ENCODE measurements at regions not wholly inside any gene's neighbourhood (a gene's known extent, or its start where the extent isn't known, plus 50 kb on each side); places are given as distances from the start of the nearest gene placed in this dataset.
A peak's percentile ranks its signal among the peaks of the same experiment; 100 is the strongest.

DNA sequence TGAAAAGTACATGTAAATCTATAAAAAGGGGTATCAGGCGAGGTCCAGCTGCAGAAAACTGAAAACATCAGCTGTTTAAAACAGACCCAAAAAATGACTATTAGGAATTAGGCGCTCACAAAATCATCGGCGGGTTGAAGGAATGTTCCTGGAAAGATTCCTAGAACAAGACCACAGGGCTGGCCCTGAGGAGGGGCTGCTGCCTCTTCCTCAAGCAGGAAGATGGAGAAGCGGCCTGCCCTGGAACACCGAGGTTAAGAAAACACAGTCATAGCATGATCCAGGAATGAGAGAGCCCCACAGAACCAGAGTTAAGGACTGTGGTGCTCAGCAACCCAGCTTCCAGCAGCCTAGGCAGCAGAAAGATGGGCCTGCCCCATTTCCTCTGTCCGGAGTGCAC, 78.4 kb downstream of the C11orf91 start:
- no peak for ATAC-seq
- Histone ChIP-seq H3K4me2 (ENCODE audit: low read length) (no peak overlapping the region), H3K4me3 (ENCODE audit: low read length) (no peak overlapping the region), H3K27ac (ENCODE audit: low read length) (no peak overlapping the region), H3K9ac (ENCODE audit: low read length) (no peak overlapping the region), H3K79me2 (ENCODE audit: low read length) (no peaks in the 10 kb centered on the region), H3F3A (ENCODE audit: low read length, unreplicated experiment) (no peaks in the 10 kb centered on the region), H3K4me1 (ENCODE audit: insufficient read depth, low read length) (peaks cover 4% of the 10 kb centered on the region; the same call in 1 of the 2 replicates), H3K27me3 (ENCODE audit: low read length) (no peaks in the 10 kb centered on the region), H3K9me3 (ENCODE audit: low read length) (no peaks in the 10 kb centered on the region), H4K20me1 (ENCODE audit: low read length) (no peaks in the 10 kb centered on the region), H2AFZ (ENCODE audit: low read length) (no peak overlapping the region), H3K9me2 (replicated peaks; ENCODE audit: low read length) (no peaks in the 10 kb centered on the region), H3K36me3 (ENCODE audit: low read depth, low read length) (no peaks in the 10 kb centered on the region)
- TF ChIP-seq CTCF (conservative IDR thresholded peaks at IDR 0.05; ENCODE audit: low read depth, low read length) (no peak), EZH2phosphoT487 (IDR thresholded peaks at IDR 0.05; ENCODE audit: borderline replicate concordance, low read length) (no peak), EZH2 (IDR thresholded peaks at IDR 0.05; ENCODE audit: low read length, unreplicated experiment) (no peak)
- intact Hi-C loops (cut with micrococcal nuclease), result no loop called here
- CTCF ChIA-PET, result no interaction called here
- BruUV-seq (replicated peaks), result no TSS peak
- DNase-seq, result no peak
- POLR2A ChIA-PET (ENCODE audit: unreplicated experiment), result no interaction called here

- BruUV-seq (replicated peaks), result no TSS peak
- H3K27me3 ChIP-seq (ENCODE audit: low read length), result no peaks in the 10 kb centered on the region
- no peak overlapping the region for H3K4me2 ChIP-seq (ENCODE audit: low read length)
- no peaks in the 10 kb centered on the region for H3K79me2 ChIP-seq (ENCODE audit: low read length)
- CTCF ChIA-PET, result interaction anchor here (0.7 kb wide), 1 partner anchor 72 kb away, joined by 3 read pairs; no protein-coding TSS in a partner anchor
- ATAC-seq (peak; percentile 62), DNase-seq (peak; percentile 28)
- POLR2A ChIA-PET (ENCODE audit: unreplicated experiment), result no interaction called here
- no peak overlapping the region for H3K4me3 ChIP-seq (ENCODE audit: low read length)
- H4K20me1 ChIP-seq (ENCODE audit: low read length), result no peaks in the 10 kb centered on the region
- 0 out of 2 replicates have a peak overlapping the region, but pooled peaks have one; percentile 0 for H3K27ac ChIP-seq (ENCODE audit: low read length)
- H3K4me1 ChIP-seq (ENCODE audit: insufficient read depth, low read length), result peaks cover 4% of the 10 kb centered on the region; the same call in 1 of the 2 replicates
- no peaks in the 10 kb centered on the region for H3F3A ChIP-seq (ENCODE audit: low read length, unreplicated experiment)
- H3K9me3 ChIP-seq (ENCODE audit: low read length), result no peaks in the 10 kb centered on the region
- intact Hi-C loops (cut with micrococcal nuclease), result no loop called here
- TF ChIP-seq CTCF (conservative IDR thresholded peaks at IDR 0.05; ENCODE audit: low read depth, low read length), result no peak
- TF ChIP-seq EZH2 (IDR thresholded peaks at IDR 0.05; ENCODE audit: low read length, unreplicated experiment), result no peak
- TF ChIP-seq EZH2phosphoT487 (IDR thresholded peaks at IDR 0.05; ENCODE audit: borderline replicate concordance, low read length), result no peak
- H3K36me3 ChIP-seq (ENCODE audit: low read depth, low read length), result no peaks in the 10 kb centered on the region
- H3K9me2 ChIP-seq (replicated peaks; ENCODE audit: low read length), result no peaks in the 10 kb centered on the region
- no peak overlapping the region for H2AFZ ChIP-seq (ENCODE audit: low read length)
- H3K9ac ChIP-seq (ENCODE audit: low read length), result no peak overlapping the region
Measured at GRCh38 chr11:33620423-33621171, 80.0 kb downstream of the C11orf91 start.

GRCh38 chr11:33618956-33619355, 81.7 kb downstream of the C11orf91 start:
- Histone ChIP-seq H3K27ac (ENCODE audit: low read length) (no peak overlapping the region), H3K36me3 (ENCODE audit: low read depth, low read length) (no peaks in the 10 kb centered on the region), H3K4me2 (ENCODE audit: low read length) (no peak overlapping the region), H3K4me1 (ENCODE audit: insufficient read depth, low read length) (peaks cover 4% of the 10 kb centered on the region; the same call in 1 of the 2 replicates), H3K9me2 (replicated peaks; ENCODE audit: low read length) (no peaks in the 10 kb centered on the region), H3K4me3 (ENCODE audit: low read length) (no peak overlapping the region), H3K9me3 (ENCODE audit: low read length) (no peaks in the 10 kb centered on the region), H3K79me2 (ENCODE audit: low read length) (no peaks in the 10 kb centered on the region), H3F3A (ENCODE audit: low read length, unreplicated experiment) (no peaks in the 10 kb centered on the region), H4K20me1 (ENCODE audit: low read length) (no peaks in the 10 kb centered on the region), H3K9ac (ENCODE audit: low read length) (no peak overlapping the region), H2AFZ (ENCODE audit: low read length) (no peak overlapping the region), H3K27me3 (ENCODE audit: low read length) (no peaks in the 10 kb centered on the region)
- no peak for TF ChIP-seq EZH2 (IDR thresholded peaks at IDR 0.05; ENCODE audit: low read length, unreplicated experiment)
- ChIA-PET POLR2A (ENCODE audit: unreplicated experiment) (no interaction called here), CTCF (no interaction called here)
- ATAC-seq (no peak), DNase-seq (no peak)
- intact Hi-C loops (cut with micrococcal nuclease), result no loop called here
- no TSS peak for BruUV-seq (replicated peaks)

All from PC-3 (cell line).